Daoy (cell line): ENCODE measurements at regions not wholly inside any gene's neighbourhood (a gene's known extent, or its start where the extent isn't known, plus 50 kb on each side); places are given as distances from the start of the nearest gene placed in this dataset.
"Not testable (repeated sequence)": the region's sequence is repeated elsewhere in the genome, so short reads cannot be mapped to it uniquely, and the experiment has no call there.

Source experiments
- DNase-seq: peaks from one replicate; pipeline ENCODE4 v3.0.0-alpha.2; 2015; ENCODE audit warnings: low read depth

DNA sequence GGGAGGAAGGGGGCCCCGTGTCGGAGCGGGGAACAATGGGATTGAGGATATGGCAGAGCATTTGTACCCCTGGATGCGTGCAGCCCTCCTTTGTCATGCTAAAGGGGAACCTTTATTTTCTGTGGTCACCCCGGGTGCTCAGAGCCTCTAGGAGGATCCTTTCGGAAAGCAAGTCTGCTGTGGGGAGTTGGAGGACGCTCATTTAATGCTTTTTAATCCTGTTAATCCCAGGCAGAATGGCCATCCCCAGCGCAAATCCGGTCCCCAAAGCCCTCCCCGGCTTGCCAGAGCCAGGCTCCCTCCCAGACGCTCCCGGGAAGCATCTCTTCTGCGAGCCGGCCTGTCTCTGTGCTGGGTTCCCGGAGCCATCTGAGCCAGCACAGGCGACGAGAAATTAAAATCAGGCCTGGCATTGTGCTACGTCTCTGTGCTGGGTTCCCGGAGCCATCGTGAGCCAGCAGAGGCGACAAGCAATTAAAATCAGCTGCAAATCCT, 113.2 kb upstream of the PPP2R3B start:
- DNase-seq = no peak

DNA sequence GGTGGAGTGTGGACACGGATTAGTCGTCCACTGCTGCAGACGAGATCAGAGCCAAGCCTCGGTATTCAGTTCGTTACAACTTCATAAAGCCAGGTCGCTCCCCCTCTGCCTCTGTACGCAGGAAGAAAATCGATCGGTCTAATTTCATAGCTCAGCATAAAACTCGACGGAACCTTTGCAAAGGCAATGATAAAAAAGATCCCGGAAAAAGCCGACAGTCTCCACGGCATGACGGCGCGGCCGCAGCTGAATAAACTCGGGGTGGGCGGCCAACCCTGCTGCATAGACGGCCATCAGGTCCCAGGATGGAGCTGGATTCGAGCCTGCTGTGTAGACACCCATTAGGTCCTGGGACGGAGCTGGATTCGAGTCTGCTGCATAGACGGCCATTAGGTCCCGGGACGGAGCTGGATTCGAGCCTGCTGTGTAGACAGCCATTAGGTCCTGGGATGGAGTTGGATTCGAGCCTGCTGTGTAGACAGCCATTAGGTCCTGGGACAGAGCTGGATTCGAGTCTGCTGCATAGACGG, 113.8 kb upstream of the PPP2R3B start:
- no peak for DNase-seq

DNA sequence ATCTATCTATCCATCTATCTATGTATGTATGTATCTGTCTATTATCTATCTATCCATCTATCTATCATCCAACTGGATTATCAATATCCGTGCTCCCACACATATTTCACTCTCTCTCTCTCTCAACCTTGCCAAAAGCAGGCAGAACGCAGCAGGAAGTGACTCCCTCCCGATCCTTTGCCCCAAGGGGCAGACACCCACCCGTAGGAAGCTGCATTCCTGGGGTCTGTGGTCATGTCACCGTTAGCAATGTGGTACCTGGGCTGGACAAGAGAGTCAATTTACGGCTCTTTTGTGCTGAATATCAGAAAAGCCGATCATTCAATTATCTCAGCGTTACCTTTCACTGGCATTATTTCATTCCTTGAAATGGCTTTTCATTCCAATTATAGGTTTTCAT, 119.6 kb upstream of the PPP2R3B start:
- DNase-seq = peak; percentile 20

DNA sequence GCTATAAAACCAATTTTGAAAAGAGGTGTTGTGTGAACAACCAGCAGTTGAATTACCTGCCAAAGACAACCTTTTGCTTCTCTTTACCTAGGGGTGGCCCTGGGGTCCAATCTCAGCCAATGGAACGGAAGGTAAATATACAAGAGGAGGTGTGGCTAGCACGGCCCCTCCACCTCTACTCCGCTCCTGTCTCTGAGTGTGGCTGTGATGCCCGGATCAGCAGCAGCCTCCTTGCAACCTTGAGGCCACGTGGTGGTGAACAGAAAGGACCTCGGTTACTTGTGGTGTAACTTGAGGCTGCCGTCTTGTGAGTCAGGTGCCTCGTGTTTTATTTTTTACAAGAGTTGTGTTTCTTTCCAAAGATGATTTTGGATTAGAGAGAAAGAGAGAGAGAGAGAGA, 121.5 kb upstream of the PPP2R3B start:
- DNase-seq = no peak

DNA sequence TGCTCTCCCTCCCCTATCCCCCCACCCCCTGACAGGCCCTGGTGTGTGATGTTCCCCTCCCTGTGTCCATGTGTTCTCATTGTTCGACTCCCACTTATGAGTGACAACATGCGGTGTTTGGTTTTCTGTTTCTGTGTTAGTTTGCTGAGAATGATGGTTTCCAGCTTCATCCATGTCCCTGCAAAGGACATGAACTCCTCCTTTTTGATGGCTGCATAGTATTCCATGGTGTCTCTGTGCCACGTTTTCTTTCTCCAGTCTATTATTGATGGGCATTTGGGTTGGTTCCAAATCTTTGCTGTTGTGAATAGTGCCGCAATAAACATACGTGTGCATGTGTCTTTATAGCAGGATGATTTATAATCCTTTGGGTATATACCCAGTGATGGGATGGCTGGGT, 121.8 kb upstream of the SHOX start:
- DNase-seq = not testable (repeated sequence)

DNA sequence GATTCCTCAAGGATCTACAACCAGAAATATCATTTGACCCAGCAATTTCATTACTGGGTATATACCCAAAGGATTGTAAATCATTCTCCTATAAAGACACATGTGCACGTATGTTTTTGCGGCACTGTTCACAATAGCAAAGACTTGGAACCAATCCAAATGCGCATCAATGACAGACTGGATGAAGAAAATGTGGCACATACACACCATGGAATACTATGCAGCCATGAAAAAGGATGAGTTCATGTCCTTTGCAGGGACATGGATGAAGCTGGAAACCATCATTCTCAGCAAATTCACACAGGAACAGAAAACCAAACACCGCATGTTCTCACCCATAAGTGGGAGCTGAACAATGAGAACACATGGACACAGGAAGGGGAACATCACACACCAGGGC, 119.5 kb upstream of the SHOX start:
- not testable (repeated sequence) for DNase-seq

DNA sequence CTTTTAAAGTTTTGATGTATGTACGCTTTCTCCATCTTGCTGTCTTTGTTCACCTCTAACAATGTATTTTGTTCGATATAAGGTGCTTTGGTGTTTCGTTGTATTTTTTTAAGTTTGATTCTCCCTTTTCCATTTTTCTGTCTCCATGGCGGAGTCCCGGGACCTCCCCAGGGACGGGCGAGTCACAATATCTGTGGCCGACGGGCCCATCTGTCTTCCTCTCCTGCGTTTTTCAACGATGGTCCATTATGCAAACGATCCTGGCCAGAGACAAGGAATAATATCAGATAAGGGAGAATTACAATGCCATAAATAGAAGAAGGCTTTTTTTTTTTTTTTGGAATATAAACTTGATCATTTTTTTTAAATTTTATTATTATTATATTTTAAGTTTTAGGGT, 112.3 kb upstream of the SHOX start:
- no peak for DNase-seq

DNA sequence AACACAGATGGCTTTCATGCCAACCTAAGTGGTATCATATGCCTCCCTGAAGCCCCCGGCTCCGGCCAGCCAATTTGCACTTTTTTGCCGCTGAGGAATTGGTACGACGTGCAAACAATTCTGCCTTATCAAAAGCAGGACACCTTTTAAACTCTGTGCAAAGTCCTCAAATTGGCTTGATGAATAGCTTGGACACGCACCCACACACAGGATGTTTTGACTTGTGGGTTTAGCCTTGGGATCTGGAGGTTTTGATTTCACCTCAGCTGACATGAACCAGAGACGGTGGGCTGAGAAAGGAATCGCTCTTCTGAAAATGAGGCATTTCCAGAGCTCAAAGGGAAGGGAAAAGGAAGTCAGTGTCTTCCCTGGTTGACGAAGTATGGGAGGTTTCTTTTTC, 110.8 kb upstream of the SHOX start:
- peak; percentile 68 for DNase-seq

DNA sequence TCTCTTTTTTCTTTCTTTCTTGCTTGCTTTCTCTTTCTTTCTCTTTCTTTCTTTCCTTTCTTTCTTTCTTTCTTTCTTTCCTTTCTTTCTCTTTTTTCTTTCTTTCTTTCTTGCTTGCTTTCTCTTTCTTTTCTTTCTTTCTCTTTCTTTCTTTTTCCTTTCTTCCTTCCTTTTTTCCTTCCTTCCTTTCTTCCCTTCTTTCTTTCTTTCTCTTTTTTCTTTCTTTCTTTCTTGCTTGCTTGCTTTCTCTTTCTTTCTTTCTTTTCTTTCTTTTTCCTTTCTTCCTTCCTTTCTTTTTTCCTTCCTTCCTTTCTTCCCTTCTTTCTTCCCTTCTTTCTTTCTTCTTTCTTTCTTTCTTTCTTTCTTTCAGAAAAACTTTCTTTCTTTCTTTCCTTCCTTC, 108.1 kb upstream of the SHOX start:
- DNase-seq = no peak

DNA sequence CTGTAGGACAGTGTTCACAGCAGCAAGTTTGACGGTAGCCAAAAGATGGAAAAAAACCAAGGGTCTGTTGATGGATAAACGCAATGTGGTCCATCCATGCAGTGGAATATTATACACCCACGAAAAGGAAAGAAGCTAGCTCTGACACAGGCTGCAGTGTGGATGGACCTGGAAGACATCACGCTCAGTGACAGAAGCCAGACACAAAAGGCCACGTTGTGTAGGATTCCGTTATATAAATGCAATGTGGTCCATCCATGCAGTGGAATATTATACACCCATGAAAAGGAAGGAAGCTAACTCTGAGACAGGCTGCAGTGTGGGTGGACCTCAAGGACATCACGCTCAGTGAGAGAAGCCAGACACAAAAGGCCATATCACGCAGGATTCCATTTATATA, 105.5 kb upstream of the SHOX start:
- DNase-seq = no peak

DNA sequence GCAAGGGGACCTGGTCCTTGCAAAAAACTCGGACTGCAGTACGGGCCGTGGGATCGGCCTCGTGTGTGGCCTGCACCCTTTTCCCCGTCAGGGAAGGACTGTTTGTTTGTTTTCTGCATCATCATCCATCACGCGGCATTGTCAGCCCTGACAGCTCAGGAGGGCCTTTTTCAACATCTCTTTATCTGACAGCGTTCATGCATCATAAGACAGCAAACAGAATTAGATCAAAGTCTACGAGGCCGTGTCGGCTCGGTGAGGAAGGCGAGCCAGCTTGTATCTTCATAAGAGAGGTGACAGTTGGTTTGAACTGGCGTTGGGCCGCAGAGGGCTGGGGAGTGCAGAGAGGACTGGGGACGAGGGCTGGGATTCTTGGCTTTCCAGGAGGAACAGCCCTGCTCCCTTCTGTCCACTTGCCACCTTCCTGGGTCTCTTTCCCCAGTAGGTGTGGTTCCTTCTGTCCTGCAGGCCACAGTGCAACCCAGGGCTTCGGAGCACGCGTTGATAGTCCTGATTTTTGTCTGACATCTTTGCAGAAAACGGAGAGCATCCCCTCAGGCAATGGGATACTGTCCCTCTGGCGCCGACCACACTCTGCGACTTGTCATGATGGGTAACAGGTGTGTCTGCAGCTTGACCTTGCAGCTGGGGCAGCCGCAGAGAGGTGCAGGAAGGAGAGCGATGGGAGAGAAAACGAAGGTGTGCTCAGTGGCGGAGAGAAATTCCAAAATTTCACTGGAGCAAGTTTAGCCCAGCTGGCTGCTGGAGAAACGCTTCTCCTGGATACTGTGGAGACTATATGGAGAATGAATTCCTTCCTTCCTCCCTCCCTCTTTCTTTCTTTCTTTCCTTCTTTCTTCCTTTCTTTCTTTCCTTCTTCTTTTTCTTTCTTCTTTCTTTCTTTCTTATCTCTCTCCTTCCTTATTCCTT, 104.0 kb upstream of the SHOX start:
- no peak for DNase-seq

DNA sequence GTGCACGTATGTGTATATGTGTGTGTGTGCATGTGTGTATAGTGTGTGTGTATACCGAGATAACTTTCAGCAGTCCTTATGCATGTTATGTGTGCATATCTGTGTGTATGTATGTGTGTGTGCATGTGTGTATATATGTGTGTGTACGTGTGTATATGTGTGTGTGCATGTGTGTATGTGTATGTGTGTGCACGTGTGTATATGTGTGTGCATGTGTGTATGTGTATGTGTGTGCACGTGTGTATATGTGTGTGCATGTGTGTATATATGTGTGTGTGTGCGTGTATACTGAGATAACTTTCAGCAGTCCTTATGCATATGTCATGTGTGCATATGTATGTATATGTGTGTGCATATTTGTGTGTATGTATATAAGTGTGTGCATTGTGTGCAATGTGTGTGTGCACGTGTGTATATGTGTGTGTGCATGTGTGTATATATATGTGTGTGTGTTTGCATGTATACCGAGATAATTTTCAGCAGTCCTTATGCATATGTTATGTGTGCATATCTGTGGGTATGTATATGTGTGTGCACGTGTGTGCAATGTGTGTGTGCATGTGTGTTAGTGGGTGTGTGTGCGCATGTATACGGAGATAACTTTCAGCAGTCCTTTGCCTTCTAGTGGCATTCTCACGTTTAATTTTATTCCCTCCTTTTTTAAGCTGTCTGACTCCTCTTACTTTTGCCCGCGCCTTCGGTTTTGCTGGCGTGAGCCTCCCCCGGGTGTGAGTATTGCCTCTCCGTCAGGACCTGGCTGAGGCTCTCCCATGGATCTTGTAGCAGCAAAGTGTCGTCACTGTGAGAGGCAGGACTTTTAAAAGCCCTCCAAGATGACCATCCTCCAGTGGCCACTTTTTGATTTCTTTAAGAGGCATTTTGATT, 99.6 kb upstream of the SHOX start:
- DNase-seq = no peak

DNA sequence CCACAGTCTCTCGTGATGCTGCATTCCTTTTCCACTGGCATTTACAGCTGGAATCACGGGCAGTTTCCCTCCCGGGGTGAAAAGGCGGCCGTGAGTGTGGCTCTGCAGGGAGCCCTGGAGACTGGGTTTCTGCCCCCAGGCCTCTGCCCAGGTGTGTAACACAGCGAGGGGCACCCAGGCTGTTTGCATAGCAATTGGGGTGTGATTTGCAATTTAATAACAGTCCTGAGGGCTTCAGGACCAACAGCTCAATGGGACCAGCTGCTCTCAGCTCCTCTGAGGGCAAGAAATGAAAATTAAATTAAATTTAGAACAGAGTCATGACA, 99.0 kb upstream of the SHOX start:
- no peak for DNase-seq

DNA sequence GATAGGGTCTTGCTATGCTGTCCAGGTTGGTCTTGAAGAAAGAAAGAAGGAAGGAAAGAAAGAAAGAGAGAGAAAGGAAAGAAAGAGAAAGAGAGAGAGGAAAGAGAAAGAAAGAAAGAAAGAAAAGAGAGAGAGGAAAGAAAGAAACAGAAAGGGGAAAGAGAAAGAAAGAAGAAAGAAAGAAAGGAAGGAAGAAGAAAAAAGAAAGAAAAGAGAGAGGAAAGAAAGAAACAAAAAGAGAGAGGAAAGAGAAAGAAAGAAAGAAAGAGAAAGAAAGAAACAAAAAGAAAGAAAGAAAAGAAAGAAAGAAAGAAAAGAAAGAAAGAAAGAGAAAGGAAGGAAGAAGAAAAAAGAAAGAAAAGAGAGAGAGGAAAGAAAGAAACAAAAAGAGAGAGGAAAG, 95.8 kb upstream of the SHOX start:
- no peak for DNase-seq

DNA sequence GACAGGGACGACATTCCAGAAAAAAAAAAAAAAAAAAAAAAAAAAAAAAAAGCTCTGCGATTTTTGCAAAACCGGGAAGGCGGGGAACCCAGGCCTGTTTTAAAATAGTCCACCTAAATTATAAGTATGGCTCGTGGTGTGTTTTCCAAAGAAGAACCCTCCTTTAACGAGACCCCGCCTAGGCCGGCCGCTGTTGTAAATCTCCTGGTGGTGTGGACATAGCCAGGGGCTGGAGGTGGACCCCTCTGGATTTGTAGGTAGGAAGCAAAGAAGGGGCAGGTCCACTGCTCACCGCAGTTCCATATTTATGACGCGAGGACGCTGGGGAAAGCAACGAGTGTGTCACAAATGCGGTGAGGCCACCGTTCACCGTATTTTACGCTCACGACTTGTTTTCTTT, 94.0 kb upstream of the SHOX start:
- no peak for DNase-seq

DNA sequence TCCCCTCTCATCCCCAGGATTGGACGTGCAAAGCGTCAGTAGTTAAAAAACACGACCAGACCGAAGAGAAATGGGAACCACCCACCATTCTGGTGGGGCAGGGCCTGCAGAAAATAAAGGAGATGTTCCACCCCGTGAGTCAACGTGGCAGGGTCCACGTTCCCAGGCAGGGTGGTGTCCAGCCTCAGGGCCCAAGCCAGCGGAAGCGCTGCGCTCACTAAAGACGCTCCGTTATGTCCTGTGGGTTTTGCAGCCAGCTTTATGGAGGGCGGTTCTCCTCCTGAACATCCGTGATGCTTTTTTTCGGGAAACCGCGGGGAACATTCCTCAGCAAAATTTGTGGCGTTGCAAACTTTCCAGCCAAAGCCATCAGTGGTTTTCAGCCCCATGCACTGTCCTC, 93.4 kb upstream of the SHOX start:
- no peak for DNase-seq

DNA sequence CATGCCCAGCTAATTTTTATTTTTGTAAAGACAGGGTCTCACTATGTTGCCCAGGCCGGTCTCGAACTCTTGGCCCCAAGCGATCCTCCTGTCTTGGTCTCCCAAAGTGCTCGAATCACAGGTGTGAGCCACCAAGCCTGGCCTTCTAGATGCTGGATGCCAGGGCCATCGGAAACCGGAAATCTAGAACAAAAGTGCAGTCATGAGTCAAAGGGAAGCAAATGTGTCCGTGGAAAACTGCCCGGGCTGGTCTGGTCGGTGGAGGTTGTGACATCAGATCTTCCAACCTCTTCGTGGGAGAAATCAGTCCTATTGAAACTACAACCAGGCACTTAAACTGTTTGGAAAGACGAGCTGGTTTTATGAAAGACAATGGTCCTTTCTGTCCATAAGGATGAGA, 92.3 kb upstream of the SHOX start:
- DNase-seq = peak; percentile 41

DNA sequence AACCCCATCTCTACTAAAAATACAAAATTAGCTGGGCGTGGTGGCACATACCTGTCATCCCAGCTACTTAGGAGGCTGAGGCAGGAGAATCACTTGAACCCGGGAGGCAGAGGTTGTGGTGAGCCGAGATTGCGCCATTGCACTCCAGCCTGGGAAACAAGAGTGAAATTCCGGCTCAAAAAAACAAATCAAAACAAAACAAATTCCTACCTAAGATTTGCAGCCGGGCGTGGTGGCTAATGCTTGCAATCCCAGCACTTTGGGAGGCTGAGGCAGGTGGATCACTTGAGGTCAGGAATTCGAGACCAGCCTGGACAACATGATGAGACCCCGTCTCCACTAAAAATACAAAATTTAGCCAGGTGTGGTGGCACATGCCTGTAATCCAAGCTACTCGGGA, 89.6 kb upstream of the SHOX start:
- DNase-seq = not testable (repeated sequence)

DNA sequence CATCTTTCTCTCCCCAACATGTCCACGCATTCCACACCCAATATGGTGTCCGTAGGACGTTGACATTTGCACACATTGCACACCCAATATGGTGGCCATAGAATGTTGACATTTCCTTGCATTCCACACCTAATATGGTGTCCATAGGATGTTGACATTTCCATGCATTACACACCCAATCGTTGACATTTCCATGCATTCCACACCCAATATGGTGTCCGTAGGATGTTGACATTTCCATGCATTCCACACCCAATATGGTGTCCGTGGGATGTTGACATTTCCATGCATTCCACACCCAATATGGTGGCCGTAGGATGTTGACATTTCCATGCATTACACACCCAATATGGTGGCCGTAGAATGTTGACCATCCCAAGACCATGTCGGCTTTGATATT, 88.4 kb upstream of the SHOX start:
- DNase-seq = peak; percentile 40

DNA sequence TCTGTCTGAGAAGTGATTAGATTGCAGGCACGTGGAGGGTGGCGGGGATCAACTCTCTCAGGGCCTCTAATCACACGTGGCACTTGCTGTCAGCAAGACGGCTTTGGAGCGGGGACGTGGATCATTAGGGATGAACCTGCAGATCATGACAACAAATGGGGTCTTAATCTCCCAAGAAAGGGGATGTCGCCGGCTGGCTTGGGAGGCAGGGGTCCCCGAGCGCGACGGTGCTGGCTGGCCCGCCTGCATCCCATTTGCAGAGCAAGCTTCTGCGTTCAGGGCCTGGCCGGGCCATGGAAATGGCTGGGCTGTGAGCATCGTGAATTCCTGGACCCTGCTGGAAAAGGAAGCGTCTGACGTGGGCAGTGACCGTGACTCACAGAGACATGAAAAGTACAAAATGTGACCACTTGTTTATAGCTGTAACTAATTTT, 85.1 kb upstream of the SHOX start:
- peak; percentile 23 for DNase-seq

DNA sequence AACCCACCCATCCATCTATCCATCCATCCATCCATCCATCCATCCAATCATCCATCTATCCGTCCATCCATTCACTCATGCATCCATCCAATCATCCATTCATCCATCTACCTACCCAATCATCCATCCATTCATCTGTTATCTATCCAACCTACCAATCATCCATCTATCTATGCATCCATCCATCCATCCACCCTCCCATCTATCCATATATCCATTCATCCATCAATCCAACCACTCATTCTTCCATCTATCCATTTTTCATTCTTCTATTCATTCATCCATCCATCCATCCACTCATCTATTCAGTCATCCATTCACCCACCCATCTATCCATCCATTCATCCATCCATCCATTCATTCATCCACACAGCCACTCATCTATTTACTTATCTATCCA, 80.1 kb upstream of the SHOX start:
- no peak for DNase-seq

DNA sequence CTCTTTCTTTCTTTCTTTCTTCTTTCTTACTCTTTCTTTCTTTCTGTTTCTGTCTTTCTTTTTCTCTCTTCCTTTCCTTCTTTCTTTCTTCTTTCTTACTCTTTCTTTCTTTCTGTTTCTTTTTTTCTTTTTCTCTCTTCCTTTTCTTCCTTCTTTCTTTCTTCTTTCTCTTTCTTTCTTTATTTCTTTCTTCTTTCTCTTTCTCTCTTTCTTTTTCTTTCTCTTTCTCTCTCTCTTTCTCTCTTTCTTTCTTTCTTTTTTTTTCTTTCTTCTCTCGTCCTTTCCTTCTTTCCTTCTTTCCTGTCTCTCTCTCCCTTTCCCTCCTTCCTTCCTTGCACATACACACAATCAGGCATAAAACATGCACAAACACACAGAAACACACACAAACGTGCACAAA, 79.3 kb upstream of the SHOX start:
- no peak for DNase-seq

DNA sequence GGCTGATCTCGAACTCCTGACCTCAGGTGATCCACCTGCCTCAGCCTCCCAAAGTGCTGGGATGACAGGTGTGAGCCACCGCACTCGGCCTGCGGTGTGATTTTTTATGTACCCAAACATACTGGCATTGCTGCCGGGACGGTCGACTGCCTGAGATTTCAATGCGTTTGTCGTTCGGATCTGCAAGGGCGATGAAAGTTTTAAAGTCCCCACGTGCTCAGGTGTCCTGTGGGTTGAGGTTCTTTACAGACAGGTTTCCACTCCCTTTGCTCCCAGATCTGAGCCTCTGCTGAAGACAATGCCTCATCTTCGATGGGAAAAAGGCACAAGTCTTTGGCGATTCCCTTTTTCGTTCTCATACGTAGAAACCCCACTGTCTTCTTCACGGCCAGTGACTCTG, 78.1 kb upstream of the SHOX start:
- DNase-seq = no peak
